K562 (cell line): ENCODE measurements at regions not wholly inside any gene's neighbourhood (a gene's known extent, or its start where the extent isn't known, plus 50 kb on each side); places are given as distances from the start of the nearest gene placed in this dataset.

ENCODE experiments used
- ATAC-seq: fragments of 200-7000 bp; cut with Tn5 transposase; 3 replicates; pipeline ENCODE4 v1.9.1; 2020; ENCODE audit warnings: moderate library complexity
- BruUV-seq: library from RNA; stranded (reverse); fragments of 400-500 nt; replicated peaks from 2 replicates; lab custom pipeline; 2021; lab: Mats Ljungman, UMichigan
- CTCF ChIA-PET: fragments of 300-600 bp; formaldehyde crosslinking; extraction: SDS; loops from one replicate; lab custom pipeline; 2021; ENCODE audit warnings: low intra/inter-chr PET ratio; lab: Yijun Ruan, JAX
- POLR2A ChIA-PET: fragments of 300-600, 350-650 bp; sonication (Branson Sonifier 250); formaldehyde crosslinking; extraction: SDS; loops from one replicate; lab custom pipeline; 2021; ENCODE audit warnings: antibody characterized with exemption, inconsistent platforms; lab: Yijun Ruan, JAX
- DNase-seq, 4 experiments: peaks; one replicate each; pipeline versions ENCODE4 v3.0.0 to v3.0.0-alpha.2; 2011 to 2018; ENCODE audit warnings: low spot score in 3 of 4, mixed read lengths in 3 of 4; ENCODE audit errors: extremely low read depth in 1 of 4
- FAIRE-seq: peaks from 2 replicates; lab custom pipeline; 2011; peaks lifted over from hg19 to GRCh38; lab: Jason Lieb, UNC
- H2AFZ ChIP-seq: 2 replicates; pipeline ENCODE4 v1.6.0; 2011; ENCODE audit warnings: low read depth, low read length, control low read depth, inconsistent platforms
- H3K27ac ChIP-seq: fragments of 200-600 bp; 3 replicates; pipeline ENCODE4 v1.8.0; 2011; ENCODE audit warnings: low read depth, mild to moderate bottlenecking, control low read depth, inconsistent platforms, low read length, moderate library complexity, mixed read lengths; ENCODE audit errors: extremely low read depth
- H3K27me3 ChIP-seq, 2 experiments: fragments of 300-600 bp in 1 of 2; 2 replicates in 1 of 2; 3 replicates in 1 of 2; pipeline versions ENCODE4 v1.6.0 to v1.8.0; 2011; ENCODE audit warnings: inconsistent platforms in 2 of 2, low read length in 2 of 2, mild to moderate bottlenecking in 1 of 2, mixed read lengths in 1 of 2, moderate library complexity in 1 of 2; ENCODE audit not compliant: control insufficient read depth in 2 of 2, insufficient read depth in 2 of 2
- H3K36me3 ChIP-seq: fragments of 300-600 bp; 3 replicates; pipeline ENCODE4 v1.8.0; 2011; ENCODE audit warnings: mild to moderate bottlenecking, low read length, inconsistent platforms; ENCODE audit not compliant: control insufficient read depth, insufficient read depth
- H3K4me1 ChIP-seq, 2 experiments: fragments of 200-600 bp in 1 of 2; replicated peaks in 1 of 2; 2 replicates in 1 of 2; 3 replicates in 1 of 2; pipeline versions ENCODE4 v1.5.1 to v1.8.0; 2011; ENCODE audit warnings: inconsistent platforms in 2 of 2, low read length in 2 of 2, mild to moderate bottlenecking in 1 of 2, mixed read lengths in 1 of 2, moderate library complexity in 1 of 2; ENCODE audit not compliant: control insufficient read depth in 2 of 2, insufficient read depth in 2 of 2
- H3K4me2 ChIP-seq: 2 replicates; pipeline ENCODE4 v1.6.1; 2011; ENCODE audit warnings: low read length, control low read depth, inconsistent platforms, mixed read lengths; ENCODE audit not compliant: insufficient read depth
- H3K4me3 ChIP-seq: fragments of 200-600 bp; sonication (generic), shearing (Covaris generic); 2 replicates; pipeline ENCODE4 v1.5.1; 2016; ENCODE audit warnings: control low read depth, inconsistent platforms
- H3K79me2 ChIP-seq: fragments of 200-600 bp; 3 replicates; pipeline ENCODE4 v1.8.0; 2011; ENCODE audit warnings: low read length, inconsistent platforms; ENCODE audit not compliant: control insufficient read depth, insufficient read depth
- H3K9ac ChIP-seq, 2 experiments: 2 replicates each; pipeline versions ENCODE4 v1.6.0 to v1.6.1; 2011; ENCODE audit warnings: low read depth in 2 of 2, low read length in 2 of 2, control low read depth in 1 of 2, inconsistent platforms in 1 of 2, mild to moderate bottlenecking in 1 of 2, mixed read lengths in 1 of 2; ENCODE audit not compliant: insufficient read depth in 1 of 2
- H3K9me1 ChIP-seq: one replicate; pipeline ENCODE4 v1.6.0; 2011; ENCODE audit warnings: inconsistent platforms, mild to moderate bottlenecking, low read length, moderate library complexity; ENCODE audit not compliant: control insufficient read depth, insufficient read depth
- H3K9me3 ChIP-seq: replicated peaks from 2 replicates; pipeline ENCODE4 v1.5.1; 2011; ENCODE audit warnings: low read depth, low read length, inconsistent platforms; ENCODE audit not compliant: control insufficient read depth, insufficient read depth
- H4K20me1 ChIP-seq: replicated peaks from 2 replicates; pipeline ENCODE4 v1.6.1; 2011; ENCODE audit warnings: low read length, inconsistent platforms, mixed read lengths; ENCODE audit not compliant: control insufficient read depth, insufficient read depth
- CEBPB ChIP-seq: fragments of 450-650 bp; IDR thresholded peaks from 2 replicates; pipeline ENCODE4 v1.6.1; 2016; ENCODE audit warnings: missing genetic modification characterization, missing compliant biosample characterization
- CREBBP ChIP-seq: IDR thresholded peaks from one replicate; pipeline ENCODE4 v1.6.1; 2012; ENCODE audit warnings: low read depth, mild to moderate bottlenecking, control low read depth, inconsistent platforms, low read length
- CUX1 ChIP-seq: fragments of 200-800 bp; sonication (Bioruptor generic); IDR thresholded peaks from 2 replicates; pipeline ENCODE4 v1.6.1; 2016; ENCODE audit warnings: missing genetic modification characterization, missing compliant biosample characterization
- PATZ1 ChIP-seq: fragments of 250-450 bp; sonication (Bioruptor Pico); IDR thresholded peaks from 2 replicates; pipeline ENCODE4 v1.5.0; 2020; ENCODE audit warnings: mild to moderate bottlenecking, borderline replicate concordance
- PCBP2 ChIP-seq: fragments of 200-400 bp; formaldehyde crosslinking; IDR thresholded peaks from 2 replicates; pipeline ENCODE4 v1.6.1; 2018; ENCODE audit warnings: low read length, low read depth, mild to moderate bottlenecking, moderate library complexity; ENCODE audit not compliant: poor library complexity, severe bottlenecking
- POLR2AphosphoS2 ChIP-seq: IDR thresholded peaks from 2 replicates; pipeline ENCODE4 v1.6.1; 2012; ENCODE audit warnings: low read length, improper control_type of control experiment
- RAD51 ChIP-seq: fragments of 450-650 bp; IDR thresholded peaks from 2 replicates; pipeline ENCODE4 v1.7.1; 2016; ENCODE audit warnings: low read depth, mild to moderate bottlenecking, borderline replicate concordance
- ZC3H4 ChIP-seq: sonication (generic); formaldehyde crosslinking; IDR thresholded peaks from 2 replicates; pipeline ENCODE4 v1.9.0; 2021; ENCODE audit warnings: missing genetic modification reagents, borderline replicate concordance
- ZC3H8 ChIP-seq: fragments of 450-650 bp; IDR thresholded peaks from 2 replicates; pipeline ENCODE4 v1.6.1; 2017
- WGBS: fragments of 100-300 bp; shearing (Covaris generic); methylation state at CpG from one replicate; pipeline ENCODE4 v1.1.6; 2016; ENCODE audit warnings: low coverage, mixed read lengths; ENCODE audit not compliant: insufficient coverage; ENCODE audit errors: missing lambda C conversion rate; 5-methylcytosine and 5-hydroxymethylcytosine counted together
- in situ Hi-C: fragments of 300-500 bp; cut with MboI; formaldehyde crosslinking; loops from 4 replicates; pipeline ENCODE4 v1.15.0; 2018; ENCODE audit warnings: inconsistent platforms, mixed read lengths
- intact Hi-C: fragments of 100-400 bp; cut with micrococcal nuclease; formaldehyde crosslinking; loops from 2 replicates; pipeline ENCODE4 v1.14.2; 2022

- Histone ChIP-seq H4K20me1 (no peaks in the 10 kb centered on the region), H3K4me1 (no peaks in the 10 kb centered on the region)
- CTCF ChIA-PET = no interaction called here
- WGBS = 5% methylated on average over 3 of the region's 3 CpGs
- TF ChIP-seq PCBP2 (no peak), PATZ1 (CRISPR knock-in tag) (no peak)
- TF ChIP-seq, all 486 proteins: peak for 0
- no peaks in the 10 kb centered on the region for H3K9me1 ChIP-seq
- ATAC-seq (no peak), FAIRE-seq (no peak), DNase-seq (no peak)
- H3K79me2 ChIP-seq = no peaks in the 10 kb centered on the region
- POLR2A ChIA-PET = no interaction called here
- H3K27ac ChIP-seq = no peak overlapping the region
- H3K36me3 ChIP-seq = no peaks in the 10 kb centered on the region
- in situ Hi-C loops (no loop called here), intact Hi-C loops (no loop called here)
- H3K4me3 ChIP-seq = no peak overlapping the region
- no peak overlapping the region for H3K4me2 ChIP-seq
- H3K9me3 ChIP-seq = no peaks in the 10 kb centered on the region
- H3K27me3 ChIP-seq = no peaks in the 10 kb centered on the region
- no peak overlapping the region for H2AFZ ChIP-seq
- BruUV-seq = no TSS peak
- H3K9ac ChIP-seq = no peak overlapping the region
These were observed 500.8 kb upstream of the PABPC4L start for GRCh38 chr4:134702374-134702773.

GRCh38 chr4:134700251-134700650 lies 498.7 kb upstream of the PABPC4L start:
- no peak for DNase-seq
- Histone ChIP-seq H3K9ac (no peak overlapping the region), H3K27me3 (no peaks in the 10 kb centered on the region), H4K20me1 (no peaks in the 10 kb centered on the region), H2AFZ (no peak overlapping the region), H3K4me1 (no peaks in the 10 kb centered on the region), H3K4me3 (no peak overlapping the region), H3K9me1 (no peaks in the 10 kb centered on the region), H3K79me2 (no peaks in the 10 kb centered on the region), H3K9me3 (no peaks in the 10 kb centered on the region), H3K4me2 (no peak overlapping the region), H3K36me3 (no peaks in the 10 kb centered on the region), H3K27ac (no peak overlapping the region)
- no peak for ATAC-seq
- in situ Hi-C loops = no loop called here
- CTCF ChIA-PET = no interaction called here
- no TSS peak for BruUV-seq
- WGBS = 0% methylated on average over 4 of the region's 4 CpGs
- no peak for FAIRE-seq
- POLR2A ChIA-PET = no interaction called here
- intact Hi-C loops = no loop called here
- TF ChIP-seq RAD51 (no peak), CEBPB (tag) (0 out of 2 replicates have a peak, but pooled peaks have one; percentile 15), ZC3H8 (no peak), CREBBP (no peak), ZC3H4 (CRISPR knock-in tag) (no peak), CUX1 (CRISPR knock-in tag) (no peak), POLR2AphosphoS2 (no peak)
